ENCODE measurements at regions not wholly inside any gene's neighbourhood (a gene's known extent, or its start where the extent isn't known, plus 50 kb on each side); places are given as distances from the start of the nearest gene placed in this dataset.

DNA sequence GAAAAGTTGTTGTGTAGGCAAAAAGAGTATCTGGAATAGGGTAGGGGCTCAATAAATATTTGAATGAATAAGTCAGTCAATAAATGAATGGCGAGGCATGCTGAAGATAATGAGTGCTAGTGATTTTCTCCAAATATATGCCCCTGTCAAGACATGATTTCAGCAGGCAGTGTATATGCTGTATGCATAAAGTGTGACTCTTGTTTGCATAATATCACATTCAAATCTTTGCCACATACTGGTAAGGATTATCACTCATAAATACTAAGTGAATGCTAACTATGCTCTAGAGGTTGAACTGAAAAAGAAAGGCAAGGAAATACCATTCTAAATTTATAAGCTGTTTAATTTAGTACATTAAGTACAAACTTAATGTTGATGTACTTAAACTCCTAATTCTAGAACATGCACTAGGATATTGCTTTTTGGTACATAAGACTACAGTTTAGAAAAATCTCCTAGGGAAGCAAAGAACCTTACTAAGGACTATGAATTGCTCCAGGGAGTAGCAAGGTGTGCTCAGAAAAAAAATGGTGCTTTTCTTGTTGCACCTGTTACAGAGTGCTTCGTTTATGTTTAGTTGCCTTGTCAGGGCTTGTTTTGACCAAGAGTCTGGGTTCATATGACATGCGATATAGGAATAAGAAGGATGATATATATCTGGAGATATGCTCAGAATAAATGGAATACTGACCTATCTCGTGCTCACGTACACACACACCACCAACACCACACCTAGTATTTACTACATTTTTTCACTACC is 224.0 kb upstream of the TANK start:
- 84 to 96% (median 93%) methylated on average over 5 of the region's 5 CpGs for WGBS, 4 donors
- Histone ChIP-seq H3K36me3 (replicated peaks in 1 of 2) (no peaks in the 10 kb centered on the region), H3K4me3 (no peak overlapping the region), H3K9me3 (replicated peaks in 1 of 3) (no peaks in the 10 kb centered on the region), H3K27me3 (no peaks in the 10 kb centered on the region), H3K4me1 (replicated peaks in 1 of 2) (no peaks in the 10 kb centered on the region), H3K27ac (no peak overlapping the region)
- DNase-seq = no peak
- intact Hi-C loops (cut with DNase I) = no loop called here
- TF ChIP-seq POLR2A (IDR thresholded peaks at IDR 0.05) = no peak
- no peak for TF ChIP-seq CTCF (IDR thresholded peaks at IDR 0.05)

DNA sequence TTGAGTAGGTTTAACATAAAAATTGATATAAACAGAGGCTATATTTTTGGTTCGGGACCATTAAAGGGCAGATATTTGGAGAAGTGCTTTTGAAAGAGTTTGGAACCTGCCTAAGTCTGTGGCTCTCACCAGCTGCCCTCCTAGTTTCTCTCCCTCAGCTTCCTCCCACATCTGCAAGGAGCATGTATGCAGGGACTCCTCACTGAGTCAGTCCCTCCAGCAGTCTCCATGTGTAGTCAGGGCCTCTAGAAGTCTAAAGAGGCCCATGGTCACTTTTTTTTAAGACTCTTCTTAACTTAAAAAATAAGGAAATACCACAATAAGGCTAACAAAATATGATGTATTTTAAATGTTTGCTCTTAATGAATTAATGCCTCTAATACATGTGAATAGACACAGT is 220.0 kb upstream of the TANK start:
- WGBS, 4 donors = 91 to 97% (median 95%) methylated on average over 1 of the region's 1 CpG

GRCh38 chr2:160940699-160941098 is 219.5 kb upstream of the TANK start:
- WGBS, 4 donors = 72 to 90% (median 81%) methylated on average over 2 of the region's 2 CpGs
- no peak for DNase-seq
- Histone ChIP-seq H3K4me3 (no peak overlapping the region), H3K36me3 (replicated peaks in 1 of 2) (no peaks in the 10 kb centered on the region), H3K9me3 (replicated peaks in 1 of 3) (no peaks in the 10 kb centered on the region), H3K27ac (no peak overlapping the region), H3K4me1 (replicated peaks in 1 of 2) (no peaks in the 10 kb centered on the region), H3K27me3 (no peaks in the 10 kb centered on the region)
- intact Hi-C loops (cut with DNase I) = no loop called here
- TF ChIP-seq POLR2A (IDR thresholded peaks at IDR 0.05) = no peak
- TF ChIP-seq CTCF (IDR thresholded peaks at IDR 0.05) = no peak

More for the DNA sequence above, 220.0 kb upstream of the TANK start:
- no peak for TF ChIP-seq POLR2A (IDR thresholded peaks at IDR 0.05)
- TF ChIP-seq CTCF (IDR thresholded peaks at IDR 0.05) = no peak
- Histone ChIP-seq H3K4me3 (no peak overlapping the region), H3K9me3 (replicated peaks in 1 of 3) (no peaks in the 10 kb centered on the region), H3K27ac (no peak overlapping the region), H3K27me3 (no peaks in the 10 kb centered on the region), H3K36me3 (replicated peaks in 1 of 2) (no peaks in the 10 kb centered on the region), H3K4me1 (replicated peaks in 1 of 2) (no peaks in the 10 kb centered on the region)
- DNase-seq = no peak
- intact Hi-C loops (cut with DNase I) = no loop called here

DNA sequence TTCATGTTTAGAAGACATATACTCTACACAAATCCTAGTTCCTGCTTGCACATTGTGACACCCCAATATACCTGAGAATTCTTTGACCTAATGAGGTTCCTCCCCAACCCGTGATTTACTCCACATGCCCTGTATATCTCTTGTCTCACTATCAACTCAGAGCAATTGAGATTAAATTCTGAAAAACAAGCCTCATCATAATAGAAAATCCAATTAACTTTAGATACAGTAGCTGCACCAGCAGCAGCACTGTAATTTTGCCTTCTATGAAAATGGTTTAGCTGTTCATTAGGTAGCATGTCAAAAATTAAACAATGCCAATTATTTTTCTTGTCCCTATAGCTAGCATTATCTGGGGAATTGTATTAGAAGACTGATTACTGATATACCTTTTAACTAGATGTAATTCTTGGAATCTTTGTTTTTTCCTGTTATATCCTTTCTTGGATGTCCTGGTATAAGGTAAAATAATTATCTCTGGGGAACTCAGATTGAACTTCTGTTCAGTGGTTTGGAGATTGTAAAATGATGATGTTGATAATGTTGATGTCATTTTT is 218.9 kb upstream of the TANK start:
- Histone ChIP-seq H3K36me3 (replicated peaks in 1 of 2) (no peaks in the 10 kb centered on the region), H3K27ac (no peak overlapping the region), H3K9me3 (replicated peaks in 1 of 3) (no peaks in the 10 kb centered on the region), H3K4me1 (replicated peaks in 1 of 2) (no peaks in the 10 kb centered on the region), H3K27me3 (no peaks in the 10 kb centered on the region), H3K4me3 (no peak overlapping the region)
- TF ChIP-seq POLR2A (IDR thresholded peaks at IDR 0.05) (no peak), CTCF (IDR thresholded peaks at IDR 0.05) (no peak)
- intact Hi-C loops (cut with DNase I) = no loop called here
- WGBS, 4 donors = 67 to 87% (median 79%) methylated on average over 1 of the region's 1 CpG
- no peak for DNase-seq
